Activated T-cell treated with anti-CD3 and anti-CD28 coated beads, Interleukin-2, amount 50 U/mL, for 4 hours (primary cell): ENCODE measurements at regions not wholly inside any gene's neighbourhood (a gene's known extent, or its start where the extent isn't known, plus 50 kb on each side); places are given as distances from the start of the nearest gene placed in this dataset.
A peak's percentile ranks its signal among the peaks of the same experiment; 100 is the strongest.
"Not testable (repeated sequence)": the region's sequence is repeated elsewhere in the genome, so short reads cannot be mapped to it uniquely, and the experiment has no call there.

Source experiments
- ATAC-seq, 2 donors: fragments of 200-7000 bp; cut with Tn5 transposase; one replicate each; pipeline ENCODE4 v1.10.0; 2021
- DNase-seq: peaks from one replicate; pipeline ENCODE4 v3.0.0-alpha.2; 2020
- H3K27me3 Mint-ChIP-seq: one replicate; pipeline ENCODE4 v1.8.0; 2021; ENCODE audit warnings: low read depth, mixed read lengths
- H3K36me3 Mint-ChIP-seq: one replicate; pipeline ENCODE4 v1.8.0; 2022; ENCODE audit warnings: mixed read lengths; ENCODE audit not compliant: insufficient read depth
- H3K4me1 Mint-ChIP-seq: one replicate; pipeline ENCODE4 v1.8.0; 2021; ENCODE audit warnings: low read depth, mixed read lengths
- H3K4me3 Mint-ChIP-seq: one replicate; pipeline ENCODE4 v1.8.0; 2021; ENCODE audit warnings: mild to moderate bottlenecking, moderate library complexity, mixed read lengths
- H3K9me3 Mint-ChIP-seq: one replicate; pipeline ENCODE4 v1.8.0; 2021; ENCODE audit warnings: mixed read lengths

- peak in 1 of 2 donors; percentile 38 for ATAC-seq
These were observed 179.3 kb upstream of the PZP start for GRCh38 chr12:9387450-9387849.

DNA sequence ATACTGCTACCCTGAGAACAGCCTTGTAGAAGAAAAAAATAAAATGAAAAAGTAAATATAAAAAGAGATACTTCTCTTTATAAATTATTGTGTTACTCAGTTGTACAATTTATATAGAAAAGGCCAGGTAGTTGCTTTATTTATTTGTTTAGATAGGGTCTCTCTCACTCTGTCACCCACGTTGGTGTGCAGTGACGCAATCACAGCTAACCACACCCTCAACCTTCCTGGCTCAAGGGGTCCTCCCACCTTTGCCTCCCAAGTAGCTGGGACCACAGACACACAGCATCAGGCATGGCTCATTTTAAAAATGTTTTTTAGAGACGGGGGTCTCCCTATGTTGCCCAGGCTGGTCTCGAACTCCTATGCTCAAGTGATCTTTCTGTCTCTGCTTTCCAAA lies 175.4 kb upstream of the PZP start:
- Mint-ChIP-seq H3K27me3 (no peaks in the 10 kb centered on the region), H3K36me3 (no peaks in the 10 kb centered on the region), H3K4me1 (peaks cover 12% of the 10 kb centered on the region), H3K9me3 (no peaks in the 10 kb centered on the region), H3K4me3 (no peak overlapping the region)
- ATAC-seq (no peak), DNase-seq (no peak)

More at GRCh38 chr12:9387450-9387849, 179.3 kb upstream of the PZP start:
- no peaks in the 10 kb centered on the region for H3K36me3 Mint-ChIP-seq
- H3K4me1 Mint-ChIP-seq, result peaks cover 16% of the 10 kb centered on the region
- no peaks in the 10 kb centered on the region for H3K9me3 Mint-ChIP-seq
- DNase-seq, result no peak
- H3K4me3 Mint-ChIP-seq, result no peak overlapping the region
- H3K27me3 Mint-ChIP-seq, result no peaks in the 10 kb centered on the region

DNA sequence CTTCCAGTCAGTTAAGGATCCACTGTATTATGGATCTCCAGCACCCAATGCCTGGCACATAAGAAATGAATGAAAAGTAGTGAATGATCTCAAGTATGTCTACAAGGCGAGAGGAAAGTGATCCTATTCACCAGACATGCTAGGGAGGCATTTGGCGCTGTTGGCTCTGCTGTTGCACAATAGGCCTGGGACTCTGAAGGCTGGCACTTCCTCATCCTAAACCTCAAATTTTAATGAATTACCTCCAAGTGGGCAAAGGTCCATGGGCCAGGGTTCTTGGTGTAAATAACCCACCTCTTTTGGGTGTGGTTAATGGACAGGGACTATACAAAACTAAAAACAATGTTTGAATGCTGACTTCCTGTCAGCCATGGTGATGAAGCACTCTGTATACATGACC lies 173.4 kb upstream of the PZP start:
- Mint-ChIP-seq H3K36me3 (no peaks in the 10 kb centered on the region), H3K27me3 (no peaks in the 10 kb centered on the region), H3K9me3 (no peaks in the 10 kb centered on the region), H3K4me1 (no peaks in the 10 kb centered on the region), H3K4me3 (no peak overlapping the region)
- DNase-seq (no peak), ATAC-seq (no peak)

DNA sequence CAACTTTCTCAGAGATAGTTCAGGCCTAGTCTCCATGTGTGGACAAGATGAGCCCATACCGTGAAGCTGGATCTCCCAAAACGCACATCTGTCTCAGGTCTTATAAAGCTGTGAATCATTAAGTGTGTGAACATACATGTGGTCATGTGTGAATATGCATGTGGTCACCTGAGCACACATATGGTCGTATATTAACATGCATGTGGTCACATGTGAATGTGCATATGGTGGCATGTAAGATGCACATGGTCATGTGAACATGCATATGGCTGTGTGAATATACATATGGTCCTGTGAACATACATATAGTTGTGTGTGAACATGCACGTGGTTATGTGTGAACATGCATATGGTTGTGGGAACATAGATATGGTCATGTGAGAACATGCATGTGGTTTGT lies 172.5 kb upstream of the PZP start:
- ATAC-seq (no peak), DNase-seq (no peak)
- no peaks in the 10 kb centered on the region for H3K9me3 Mint-ChIP-seq
- H3K36me3 Mint-ChIP-seq, result no peaks in the 10 kb centered on the region
- no peaks in the 10 kb centered on the region for H3K4me1 Mint-ChIP-seq
- H3K4me3 Mint-ChIP-seq, result no peak overlapping the region
- no peaks in the 10 kb centered on the region for H3K27me3 Mint-ChIP-seq

DNA sequence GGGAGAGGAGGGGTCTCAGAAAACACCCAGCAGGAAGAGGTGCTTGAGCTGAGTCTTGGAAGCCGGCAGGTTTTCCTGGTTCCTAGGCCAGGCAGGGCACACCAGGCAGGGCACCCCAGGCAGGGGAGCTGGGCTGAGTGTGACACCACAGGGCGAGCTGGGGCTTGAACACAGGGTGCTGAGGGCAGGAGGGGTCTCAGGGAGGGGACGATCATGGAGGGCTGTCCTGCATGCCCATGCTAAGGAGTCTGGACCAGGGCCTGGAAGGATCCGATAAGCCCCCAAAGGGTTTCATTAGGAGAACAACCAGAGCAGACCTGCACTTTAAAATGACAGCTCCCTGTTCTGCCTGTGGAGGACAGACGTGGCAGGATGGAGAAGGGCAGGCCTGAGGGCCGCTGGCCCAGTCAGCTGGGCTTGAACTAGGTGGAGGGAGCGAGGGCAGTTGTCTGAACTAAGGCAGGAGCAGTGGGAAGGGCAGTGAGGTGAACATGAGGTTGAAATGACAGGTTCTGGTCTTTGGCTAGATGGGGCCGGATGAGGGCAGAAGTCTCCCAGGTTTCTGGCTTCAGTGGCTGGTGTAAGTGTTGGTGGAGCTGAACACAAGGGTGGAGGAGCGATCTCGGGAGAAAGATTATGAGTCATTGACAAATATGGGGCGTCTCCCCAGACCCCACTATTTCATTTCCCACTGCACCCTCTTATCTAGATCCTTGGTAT lies 171.0 kb upstream of the PZP start:
- Mint-ChIP-seq H3K9me3 (no peaks in the 10 kb centered on the region), H3K27me3 (no peaks in the 10 kb centered on the region), H3K4me3 (no peak overlapping the region), H3K4me1 (no peaks in the 10 kb centered on the region), H3K36me3 (no peaks in the 10 kb centered on the region)
- ATAC-seq, result no peak
- no peak for DNase-seq

GRCh38 chr12:9378430-9378835 lies 170.2 kb upstream of the PZP start:
- H3K4me1 Mint-ChIP-seq, result no peaks in the 10 kb centered on the region
- ATAC-seq, result no peak
- H3K4me3 Mint-ChIP-seq, result no peak overlapping the region
- DNase-seq, result no peak
- no peaks in the 10 kb centered on the region for H3K36me3 Mint-ChIP-seq
- no peaks in the 10 kb centered on the region for H3K27me3 Mint-ChIP-seq
- H3K9me3 Mint-ChIP-seq, result no peaks in the 10 kb centered on the region

- Mint-ChIP-seq H3K36me3 (no peaks in the 10 kb centered on the region), H3K4me3 (no peak overlapping the region), H3K4me1 (no peaks in the 10 kb centered on the region), H3K9me3 (no peaks in the 10 kb centered on the region), H3K27me3 (no peaks in the 10 kb centered on the region)
- ATAC-seq (no peak), DNase-seq (no peak)
These were observed 164.0 kb upstream of the PZP start for GRCh38 chr12:9372202-9372601.

DNA sequence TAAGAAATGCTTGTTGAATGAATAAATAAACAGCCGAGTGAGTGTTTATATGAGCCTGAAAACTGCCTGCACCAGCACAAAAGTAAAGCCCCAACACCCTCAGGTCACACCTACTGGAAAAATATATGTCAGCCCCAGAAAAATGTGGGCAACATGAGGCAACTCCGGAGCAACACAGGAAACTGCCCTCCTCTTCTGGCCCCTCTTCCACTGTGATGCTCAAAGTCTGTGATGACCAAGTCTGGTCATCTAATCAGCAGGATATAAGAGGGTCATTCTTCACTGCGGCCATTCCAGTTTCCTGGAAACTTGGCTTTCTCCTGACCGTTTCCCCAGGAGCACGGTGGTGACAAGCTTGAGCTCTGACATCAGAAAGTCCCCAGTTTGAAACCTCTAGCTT lies 159.6 kb upstream of the PZP start:
- no peak for DNase-seq
- Mint-ChIP-seq H3K4me3 (no peak overlapping the region), H3K36me3 (no peaks in the 10 kb centered on the region), H3K4me1 (peaks cover 27% of the 10 kb centered on the region), H3K9me3 (no peaks in the 10 kb centered on the region), H3K27me3 (no peaks in the 10 kb centered on the region)
- no peak for ATAC-seq

GRCh38 chr12:9367201-9367600 lies 159.0 kb upstream of the PZP start:
- H3K4me1 Mint-ChIP-seq, result peaks cover 27% of the 10 kb centered on the region
- no peaks in the 10 kb centered on the region for H3K9me3 Mint-ChIP-seq
- H3K36me3 Mint-ChIP-seq, result no peaks in the 10 kb centered on the region
- H3K27me3 Mint-ChIP-seq, result no peaks in the 10 kb centered on the region
- no peak for ATAC-seq
- DNase-seq, result no peak
- no peak overlapping the region for H3K4me3 Mint-ChIP-seq

GRCh38 chr12:9365296-9365695 lies 157.1 kb upstream of the PZP start:
- H3K27me3 Mint-ChIP-seq, result no peaks in the 10 kb centered on the region
- no peak overlapping the region for H3K4me3 Mint-ChIP-seq

GRCh38 chr12:9364224-9365176 lies 156.3 kb upstream of the PZP start:
- peak overlapping the region; percentile 8 for H3K4me3 Mint-ChIP-seq
- ATAC-seq, result peak; percentile 85 to 86

More at GRCh38 chr12:9365296-9365695, 157.1 kb upstream of the PZP start:
- Mint-ChIP-seq H3K9me3 (no peaks in the 10 kb centered on the region), H3K4me1 (peaks cover 30% of the 10 kb centered on the region), H3K36me3 (no peaks in the 10 kb centered on the region)
- ATAC-seq (no peak), DNase-seq (no peak)

GRCh38 chr12:9363145-9363544 lies 154.9 kb upstream of the PZP start:
- H3K9me3 Mint-ChIP-seq, result no peaks in the 10 kb centered on the region
- no peaks in the 10 kb centered on the region for H3K36me3 Mint-ChIP-seq
- ATAC-seq (peak; percentile 15 to 20), DNase-seq (no peak)
- no peak overlapping the region for H3K4me3 Mint-ChIP-seq
- no peaks in the 10 kb centered on the region for H3K27me3 Mint-ChIP-seq
- peaks cover 30% of the 10 kb centered on the region for H3K4me1 Mint-ChIP-seq

More at GRCh38 chr12:9364224-9365176, 156.3 kb upstream of the PZP start:
- no peaks in the 10 kb centered on the region for H3K36me3 Mint-ChIP-seq
- no peaks in the 10 kb centered on the region for H3K9me3 Mint-ChIP-seq
- no peak for DNase-seq
- peaks cover 30% of the 10 kb centered on the region for H3K4me1 Mint-ChIP-seq
- H3K27me3 Mint-ChIP-seq, result no peaks in the 10 kb centered on the region

DNA sequence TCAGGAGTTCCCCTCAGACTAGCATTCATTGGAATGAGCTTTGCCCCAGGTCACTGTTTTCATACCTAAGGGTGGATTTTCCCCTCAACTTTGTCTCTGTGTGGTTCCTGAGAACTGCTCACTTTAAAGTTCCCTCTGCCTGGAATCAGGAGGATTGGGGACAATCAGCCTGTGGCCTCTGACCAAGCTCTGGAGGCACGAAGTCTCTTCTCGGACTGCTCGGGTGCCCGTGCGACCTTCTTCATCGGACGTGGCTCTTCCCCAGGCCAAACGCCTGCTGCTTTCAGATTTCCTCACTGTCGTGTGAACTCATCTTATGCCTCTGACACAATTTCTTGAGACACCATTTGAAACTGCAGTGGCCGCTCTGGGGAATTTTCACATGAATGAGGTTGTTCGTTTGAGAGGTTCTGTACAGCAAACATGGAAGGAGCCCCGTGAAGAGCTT lies 153.7 kb upstream of the PZP start:
- no peaks in the 10 kb centered on the region for H3K9me3 Mint-ChIP-seq

DNA sequence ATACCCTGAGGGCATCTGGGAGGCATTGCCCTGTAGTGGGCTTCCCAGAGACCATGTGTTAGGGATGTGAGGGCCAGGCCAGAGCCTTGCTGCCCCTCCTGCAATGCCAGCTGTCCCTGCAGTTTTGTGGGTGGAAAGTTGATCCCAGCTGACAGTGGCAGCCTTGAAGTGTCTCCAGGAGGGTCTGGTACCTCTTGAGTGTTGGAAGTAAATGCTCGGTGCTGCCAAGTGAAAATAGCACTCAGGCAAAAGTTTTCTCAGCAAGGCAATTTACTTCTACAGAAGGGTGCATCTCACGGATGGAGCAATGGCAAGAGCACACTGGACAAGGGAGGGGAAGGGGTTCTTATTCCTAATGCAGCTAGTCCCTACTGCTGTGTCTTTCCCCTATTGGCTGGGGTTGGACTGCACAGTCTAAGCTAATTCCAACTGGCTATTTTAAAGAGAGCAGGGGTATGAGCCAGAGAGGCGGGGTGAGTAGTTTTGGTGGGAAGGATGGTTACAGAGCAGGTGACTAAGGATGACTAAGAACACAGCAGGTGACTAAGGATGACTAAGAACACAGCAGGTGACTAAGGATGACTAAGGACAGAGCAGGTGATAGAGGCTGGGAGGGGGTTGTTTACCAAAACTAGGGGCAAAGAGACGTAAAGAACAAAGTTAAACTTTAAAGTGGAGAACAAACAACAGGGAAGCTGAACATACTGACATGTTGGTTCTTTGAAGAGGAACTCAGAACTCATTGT lies 146.0 kb upstream of the PZP start:
- H3K9me3 Mint-ChIP-seq, result peaks cover 13% of the 10 kb centered on the region
- not testable (repeated sequence) for H3K27me3 Mint-ChIP-seq, DNase-seq, H3K36me3 Mint-ChIP-seq, H3K4me1 Mint-ChIP-seq, H3K4me3 Mint-ChIP-seq
- ATAC-seq, result peak; percentile 86

More for the DNA sequence above, 153.7 kb upstream of the PZP start:
- Mint-ChIP-seq H3K4me1 (peaks cover 30% of the 10 kb centered on the region), H3K27me3 (no peaks in the 10 kb centered on the region), H3K4me3 (no peak overlapping the region), H3K36me3 (no peaks in the 10 kb centered on the region)
- DNase-seq (no peak), ATAC-seq (no peak)
